Osteocyte (in vitro differentiated cells): ENCODE measurements at regions not wholly inside any gene's neighbourhood (a gene's known extent, or its start where the extent isn't known, plus 50 kb on each side); places are given as distances from the start of the nearest gene placed in this dataset.

Experiments
- DNase-seq: peaks from one replicate; pipeline ENCODE4 v3.0.0; 2021; ENCODE audit warnings: mixed read lengths; ENCODE audit not compliant: unreplicated experiment; ENCODE audit errors: extremely low spot score
- H3K27ac Mint-ChIP-seq: one replicate; pipeline ENCODE4 v1.8.0; 2021; ENCODE audit warnings: mild to moderate bottlenecking, mixed read lengths; ENCODE audit not compliant: unreplicated experiment
- H3K27me3 Mint-ChIP-seq: one replicate; pipeline ENCODE4 v1.8.0; 2021; ENCODE audit warnings: mixed read lengths; ENCODE audit not compliant: unreplicated experiment
- H3K36me3 Mint-ChIP-seq: one replicate; pipeline ENCODE4 v1.8.0; 2021; ENCODE audit warnings: mixed read lengths; ENCODE audit not compliant: unreplicated experiment
- H3K4me1 Mint-ChIP-seq: one replicate; pipeline ENCODE4 v1.8.0; 2021; ENCODE audit warnings: mixed read lengths; ENCODE audit not compliant: unreplicated experiment
- H3K4me3 Mint-ChIP-seq: one replicate; pipeline ENCODE4 v1.8.0; 2021; ENCODE audit warnings: mild to moderate bottlenecking, moderate library complexity, mixed read lengths; ENCODE audit not compliant: unreplicated experiment
- H3K9me3 Mint-ChIP-seq: one replicate; pipeline ENCODE4 v1.8.0; 2021; ENCODE audit warnings: mixed read lengths; ENCODE audit not compliant: unreplicated experiment
- TF ChIP-seq, protein P1 (sequence below): fragments of 200-600 bp; sonication (generic); IDR thresholded peaks from 2 replicates; pipeline ENCODE4 v1.5.0; 2021; ENCODE audit warnings: antibody characterized with exemption, mild to moderate bottlenecking, moderate library complexity

- peaks cover 37% of the 10 kb centered on the region for H3K27me3 Mint-ChIP-seq
- no peaks in the 10 kb centered on the region for H3K9me3 Mint-ChIP-seq
- H3K4me3 Mint-ChIP-seq: no peak overlapping the region
- TF ChIP-seq, protein P1, sequence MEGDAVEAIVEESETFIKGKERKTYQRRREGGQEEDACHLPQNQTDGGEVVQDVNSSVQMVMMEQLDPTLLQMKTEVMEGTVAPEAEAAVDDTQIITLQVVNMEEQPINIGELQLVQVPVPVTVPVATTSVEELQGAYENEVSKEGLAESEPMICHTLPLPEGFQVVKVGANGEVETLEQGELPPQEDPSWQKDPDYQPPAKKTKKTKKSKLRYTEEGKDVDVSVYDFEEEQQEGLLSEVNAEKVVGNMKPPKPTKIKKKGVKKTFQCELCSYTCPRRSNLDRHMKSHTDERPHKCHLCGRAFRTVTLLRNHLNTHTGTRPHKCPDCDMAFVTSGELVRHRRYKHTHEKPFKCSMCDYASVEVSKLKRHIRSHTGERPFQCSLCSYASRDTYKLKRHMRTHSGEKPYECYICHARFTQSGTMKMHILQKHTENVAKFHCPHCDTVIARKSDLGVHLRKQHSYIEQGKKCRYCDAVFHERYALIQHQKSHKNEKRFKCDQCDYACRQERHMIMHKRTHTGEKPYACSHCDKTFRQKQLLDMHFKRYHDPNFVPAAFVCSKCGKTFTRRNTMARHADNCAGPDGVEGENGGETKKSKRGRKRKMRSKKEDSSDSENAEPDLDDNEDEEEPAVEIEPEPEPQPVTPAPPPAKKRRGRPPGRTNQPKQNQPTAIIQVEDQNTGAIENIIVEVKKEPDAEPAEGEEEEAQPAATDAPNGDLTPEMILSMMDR: no peak
- H3K36me3 Mint-ChIP-seq: no peaks in the 10 kb centered on the region
- no peak for DNase-seq
- no peak overlapping the region for H3K27ac Mint-ChIP-seq
- H3K4me1 Mint-ChIP-seq: no peaks in the 10 kb centered on the region
These were observed 95.2 kb upstream of the CTNNB1 start for GRCh38 chr3:41104147-41104546.

DNA sequence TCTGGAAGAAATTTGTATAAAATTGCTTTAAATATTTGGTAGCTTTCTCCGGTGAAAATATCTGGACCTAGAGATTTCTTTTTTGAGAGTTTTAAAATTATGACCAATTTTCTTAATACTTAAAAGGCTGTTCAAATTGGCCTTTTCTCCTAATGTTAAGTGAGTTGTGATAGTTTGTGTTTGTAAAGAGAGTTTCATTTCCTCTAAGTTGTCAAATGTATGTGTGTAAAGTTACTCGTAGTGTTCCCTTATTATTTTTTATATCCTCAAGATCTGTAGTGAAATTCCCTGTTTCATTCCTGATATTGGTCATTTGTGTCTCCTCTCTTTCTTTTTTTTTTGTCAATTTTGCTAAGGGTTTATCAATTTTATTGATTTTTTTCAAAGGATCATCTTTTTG, 92.6 kb upstream of the CTNNB1 start:
- Mint-ChIP-seq H3K27ac (no peak overlapping the region), H3K9me3 (no peaks in the 10 kb centered on the region), H3K4me1 (no peaks in the 10 kb centered on the region), H3K27me3 (peaks cover 43% of the 10 kb centered on the region), H3K4me3 (no peak overlapping the region), H3K36me3 (no peaks in the 10 kb centered on the region)
- no peak for DNase-seq
- TF ChIP-seq, protein P1: no peak

- H3K27me3 Mint-ChIP-seq: peaks cover 34% of the 10 kb centered on the region
- H3K27ac Mint-ChIP-seq: no peak overlapping the region
- H3K4me3 Mint-ChIP-seq: no peak overlapping the region
- H3K9me3 Mint-ChIP-seq: no peaks in the 10 kb centered on the region
- DNase-seq: no peak
- TF ChIP-seq, protein P1: no peak
- no peaks in the 10 kb centered on the region for H3K4me1 Mint-ChIP-seq
- no peaks in the 10 kb centered on the region for H3K36me3 Mint-ChIP-seq
These were observed 88.3 kb upstream of the CTNNB1 start for GRCh38 chr3:41111011-41111410.

DNA sequence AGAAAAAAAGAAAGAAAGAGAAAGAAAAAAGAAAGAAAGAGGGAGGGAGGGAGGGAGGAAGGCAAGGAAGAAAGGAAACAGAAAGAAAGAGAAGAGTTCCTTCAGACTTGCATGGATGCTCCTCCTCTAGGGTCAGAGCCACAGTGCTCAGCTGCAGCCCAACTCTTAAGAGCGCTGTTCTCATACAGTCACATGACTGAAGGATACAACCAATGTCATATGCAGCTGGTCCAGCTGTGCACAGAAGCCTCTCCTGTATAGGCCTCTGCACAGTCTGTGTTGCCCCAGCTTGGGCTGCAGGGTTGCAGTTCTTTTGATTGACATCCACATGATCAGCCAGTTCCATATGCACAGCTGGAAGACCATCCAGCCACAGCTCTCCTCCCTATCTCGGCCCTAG, 86.8 kb upstream of the CTNNB1 start:
- peaks cover 5% of the 10 kb centered on the region for H3K4me1 Mint-ChIP-seq
- no peak overlapping the region for H3K4me3 Mint-ChIP-seq
- H3K9me3 Mint-ChIP-seq: no peaks in the 10 kb centered on the region
- H3K36me3 Mint-ChIP-seq: no peaks in the 10 kb centered on the region
- no peak for DNase-seq
- no peak overlapping the region for H3K27ac Mint-ChIP-seq
- H3K27me3 Mint-ChIP-seq: peaks cover 23% of the 10 kb centered on the region
- TF ChIP-seq, protein P1: no peak

DNA sequence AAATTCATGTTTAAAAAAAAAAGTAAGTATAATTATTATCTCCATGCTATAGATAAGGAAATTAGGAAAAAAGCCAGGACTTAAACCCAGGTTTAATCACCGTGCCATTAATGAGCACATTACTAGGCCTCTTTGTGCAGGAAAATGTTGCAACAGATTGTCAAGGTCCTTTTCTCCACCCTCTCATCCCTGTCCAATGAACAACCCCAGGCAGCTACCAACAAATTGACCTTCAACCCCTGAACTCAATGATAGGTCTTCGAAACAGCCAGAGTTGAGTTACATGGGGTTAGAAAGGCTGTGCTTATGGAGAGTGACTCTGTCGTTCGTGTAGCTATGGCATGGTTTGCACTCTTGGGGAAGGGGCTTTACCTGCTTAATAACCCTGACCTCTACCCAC, 84.2 kb upstream of the CTNNB1 start:
- Mint-ChIP-seq H3K9me3 (no peaks in the 10 kb centered on the region), H3K27me3 (peaks cover 5% of the 10 kb centered on the region), H3K36me3 (no peaks in the 10 kb centered on the region), H3K27ac (no peak overlapping the region), H3K4me3 (no peak overlapping the region), H3K4me1 (peaks cover 11% of the 10 kb centered on the region)
- DNase-seq: no peak
- TF ChIP-seq, protein P1: no peak
